Germinal center (tissue), 1 donor: ENCODE measurements at regions not wholly inside any gene's neighbourhood (a gene's known extent, or its start where the extent isn't known, plus 50 kb on each side); places are given as distances from the start of the nearest gene placed in this dataset.

Source experiments
- DNase-seq: peaks from one replicate; pipeline ENCODE4 v3.0.0; 2012; ENCODE audit warnings: mixed read lengths, low spot score

GRCh38 chr4:144574509-144574908 lies 71.4 kb upstream of the HHIP start:
- no peak for DNase-seq

DNA sequence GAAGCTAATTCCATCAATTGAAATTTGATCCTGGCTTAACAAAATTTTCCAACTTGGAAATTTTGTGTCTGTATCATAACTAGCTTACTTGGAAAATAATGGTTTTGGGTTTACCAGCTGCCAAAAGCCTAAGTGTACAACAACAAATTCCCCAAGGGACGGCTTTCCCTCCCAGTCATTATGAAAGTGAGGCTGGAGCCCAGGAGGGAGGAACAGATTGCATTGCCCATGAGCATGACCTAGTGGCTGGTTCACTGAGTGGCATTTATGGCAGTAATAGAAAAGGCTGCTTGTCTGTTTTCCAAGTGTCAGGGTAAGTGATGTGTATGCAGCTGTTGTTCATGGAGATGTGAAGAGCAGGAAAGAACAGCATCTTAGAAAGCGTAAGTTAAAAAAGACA lies 70.8 kb upstream of the HHIP start:
- DNase-seq = no peak

DNA sequence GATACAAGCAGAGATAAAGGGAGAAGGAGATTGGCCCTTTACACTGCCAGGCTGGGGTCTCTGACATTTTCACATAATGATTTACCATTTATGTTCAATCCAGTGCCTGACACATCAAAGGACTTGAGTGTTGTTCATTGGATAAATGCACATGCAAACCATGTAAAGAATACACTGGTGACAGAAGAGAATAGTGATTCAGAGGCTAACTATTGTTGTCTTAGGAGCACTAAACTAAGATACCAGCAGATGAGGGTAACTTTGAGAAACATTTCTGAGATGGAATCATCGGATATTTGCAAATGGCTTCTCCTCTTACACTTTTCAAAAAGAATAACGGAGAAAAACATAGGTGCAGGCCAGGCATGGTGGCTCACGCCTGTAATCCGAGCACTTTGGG lies 67.3 kb upstream of the HHIP start:
- DNase-seq = no peak

GRCh38 chr4:144579411-144580030 lies 66.4 kb upstream of the HHIP start:
- no peak for DNase-seq

DNA sequence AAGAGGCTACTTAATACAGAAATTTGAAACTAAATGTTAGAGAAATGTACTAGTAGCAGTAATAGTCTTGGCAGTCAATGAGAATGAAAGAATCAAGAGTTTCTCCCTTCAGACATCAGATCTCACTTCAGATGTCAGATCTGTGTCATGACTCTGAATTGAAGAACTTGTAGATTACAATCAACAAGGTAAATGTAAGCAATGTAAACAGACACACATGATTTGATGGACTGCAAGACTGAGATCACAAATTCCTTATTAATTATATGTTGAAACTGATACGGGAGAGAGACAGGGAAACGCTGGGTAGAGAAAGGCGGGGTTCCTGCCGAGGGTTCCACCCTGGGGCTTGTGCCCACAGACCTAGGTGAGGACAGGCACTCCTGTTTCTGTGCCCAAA lies 65.5 kb upstream of the HHIP start:
- DNase-seq = no peak

DNA sequence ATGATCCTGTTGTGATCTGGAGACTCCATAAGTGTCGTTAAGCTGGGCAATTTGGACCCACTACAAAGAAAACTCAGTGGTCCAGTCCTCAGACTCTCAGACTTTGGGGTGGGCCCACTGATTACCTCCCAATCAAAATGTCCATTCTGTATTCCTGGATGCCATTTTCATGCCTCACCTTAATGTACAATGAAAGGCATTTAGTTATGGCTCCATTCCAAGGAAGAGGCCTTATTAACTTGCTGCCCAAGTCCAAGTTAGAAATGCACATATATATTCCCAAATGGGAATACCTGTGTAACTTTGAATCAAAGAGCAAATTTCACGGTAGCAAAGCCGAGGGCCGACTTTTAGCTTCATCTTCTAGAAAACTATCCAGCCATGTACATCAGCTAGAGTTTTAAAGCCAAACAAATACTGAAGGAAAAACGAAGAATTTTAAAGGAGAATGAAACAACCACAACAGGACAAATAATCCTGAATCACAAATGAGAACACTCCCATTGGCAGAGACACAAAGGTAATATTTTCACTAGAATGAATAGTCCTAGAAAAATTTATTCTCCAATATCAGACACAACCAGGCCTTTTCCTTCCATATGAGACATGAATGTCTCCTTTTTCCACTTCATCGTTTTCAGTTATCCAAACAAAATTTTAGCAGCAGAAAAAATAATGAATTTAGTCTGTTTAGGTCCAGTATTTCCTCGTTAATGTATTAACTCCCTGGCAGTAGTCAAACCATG lies 63.7 kb upstream of the HHIP start:
- DNase-seq = no peak

- DNase-seq = no peak
Measured at GRCh38 chr4:144582975-144583374, 63.0 kb upstream of the HHIP start.

- no peak for DNase-seq
Measured at GRCh38 chr4:144583658-144584057, 62.3 kb upstream of the HHIP start.

DNA sequence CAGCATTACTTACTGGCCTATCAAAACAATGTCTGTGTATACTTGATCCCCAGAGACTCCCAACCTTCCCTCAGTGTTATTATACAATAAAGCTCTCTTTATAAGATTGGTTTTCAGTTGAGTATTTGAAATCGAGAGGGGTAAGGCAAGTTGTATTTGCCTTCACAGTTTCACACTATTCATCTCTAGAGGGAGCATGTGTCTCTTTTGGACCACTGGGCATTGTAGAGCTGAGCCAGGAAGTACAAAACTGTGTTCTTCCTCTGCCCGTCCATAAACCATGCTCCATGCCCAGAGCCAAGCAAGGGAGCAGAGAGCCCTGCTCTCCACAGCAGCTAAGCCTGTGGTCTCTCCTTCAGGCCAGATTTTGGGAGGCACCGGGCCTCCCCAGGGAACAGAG lies 61.5 kb upstream of the HHIP start:
- no peak for DNase-seq

DNA sequence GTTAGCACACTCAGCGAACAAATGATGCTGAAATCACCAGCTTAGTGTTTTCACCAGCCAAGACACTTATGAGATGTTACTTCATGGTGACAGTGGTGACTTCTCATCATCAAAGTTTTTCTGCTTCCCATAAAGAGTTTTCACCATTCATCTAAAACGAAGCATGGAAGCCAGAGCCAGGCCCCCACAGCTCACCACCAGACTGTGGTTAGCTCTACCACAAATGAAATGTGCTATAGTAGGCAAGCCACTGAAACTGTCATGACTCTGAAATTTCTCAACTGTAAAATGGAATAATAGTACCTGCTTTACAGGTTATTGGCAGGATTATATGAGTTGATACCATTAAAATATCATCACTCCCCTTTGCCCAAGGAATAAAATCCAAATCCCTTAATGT lies 56.4 kb upstream of the HHIP start:
- no peak for DNase-seq

DNA sequence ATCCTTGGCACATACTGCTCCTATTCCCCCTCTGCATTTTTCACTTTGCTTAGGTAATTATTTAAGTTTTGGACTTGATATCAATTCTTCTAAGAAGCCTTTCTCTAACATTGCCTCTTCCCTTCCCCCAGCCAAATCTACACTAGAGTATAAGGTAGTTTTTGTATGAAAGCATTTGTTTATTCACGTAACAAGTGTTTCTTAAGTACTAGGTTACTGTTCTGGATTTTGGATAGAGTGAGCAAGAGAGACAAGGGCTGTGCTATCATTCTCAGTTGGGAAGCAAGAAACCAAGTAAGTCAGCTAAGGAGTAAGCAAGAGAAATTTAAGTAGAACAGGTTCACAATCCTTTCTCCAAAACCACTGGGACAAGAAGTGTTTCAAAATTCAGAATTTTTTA lies 55.9 kb upstream of the HHIP start:
- DNase-seq = no peak

DNA sequence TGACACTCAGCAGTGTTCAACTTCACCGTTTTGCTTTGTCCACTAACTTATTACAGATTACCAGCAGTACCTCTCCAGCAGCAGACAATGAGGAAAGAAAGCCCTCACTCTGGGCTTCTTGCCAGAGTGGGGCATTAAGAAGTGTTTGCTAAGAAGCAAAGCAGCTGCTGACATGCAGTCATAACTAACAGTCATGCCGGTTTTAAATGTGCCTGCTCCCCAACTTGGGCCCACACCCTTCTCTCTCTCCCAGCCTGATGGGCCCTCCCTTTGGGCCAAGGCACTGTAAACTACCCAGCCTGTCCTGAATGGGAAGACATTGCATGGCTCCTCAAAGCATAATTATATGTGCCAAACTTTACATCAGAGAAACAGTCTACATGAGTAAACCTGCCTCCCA lies 54.6 kb upstream of the HHIP start:
- no peak for DNase-seq

DNA sequence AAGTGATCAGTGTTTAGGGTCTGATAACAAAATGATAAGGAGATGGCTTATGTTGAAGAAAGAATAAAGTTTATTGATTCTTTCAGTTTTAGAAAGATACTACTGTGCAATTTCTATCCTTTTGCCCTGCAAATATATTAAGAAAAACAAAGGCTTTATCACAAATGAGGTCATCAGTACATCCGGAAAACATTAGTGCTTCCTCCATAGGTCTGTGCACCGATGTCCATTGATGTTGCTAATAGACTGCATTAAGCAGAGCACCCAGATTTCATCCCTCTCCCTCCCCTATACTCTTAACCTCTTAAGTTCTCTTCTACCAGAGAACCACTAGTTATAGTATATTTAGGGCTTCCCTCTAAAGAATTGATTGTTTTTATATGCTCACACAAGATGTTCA lies 53.7 kb upstream of the HHIP start:
- no peak for DNase-seq

DNA sequence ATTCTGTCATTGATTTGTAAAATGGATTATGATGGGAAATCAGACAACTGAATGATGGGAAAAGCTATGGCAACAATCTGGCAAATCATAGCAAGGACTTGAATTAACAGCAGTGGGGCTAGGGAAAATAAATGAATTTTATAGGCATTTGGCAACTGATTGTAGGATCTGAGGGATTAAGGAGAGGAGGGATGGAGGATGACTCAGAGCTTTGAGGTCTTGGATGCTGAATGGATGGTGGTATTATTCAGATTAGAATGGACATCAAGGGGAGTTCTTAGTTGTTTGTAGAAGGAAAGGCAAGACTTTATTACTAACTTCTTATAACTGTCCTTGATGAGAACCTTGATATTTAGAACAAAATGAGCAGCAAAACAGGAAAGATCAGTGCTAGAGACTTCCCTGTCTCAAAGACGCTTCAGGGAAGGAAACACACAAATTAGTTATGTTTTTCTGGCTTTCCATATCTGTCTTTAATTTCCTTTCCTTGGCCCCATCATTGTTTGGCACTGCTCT lies 51.4 kb upstream of the HHIP start:
- DNase-seq = no peak

- DNase-seq = no peak
Measured at GRCh38 chr4:144595681-144596080, 50.3 kb upstream of the HHIP start.
